ENCODE measurements at regions not wholly inside any gene's neighbourhood (a gene's known extent, or its start where the extent isn't known, plus 50 kb on each side); places are given as distances from the start of the nearest gene placed in this dataset.

GRCh38 chr10:123299598-123299997, 145.4 kb downstream of the BUB3 start:
- no peak for TF ChIP-seq CTCF (IDR thresholded peaks at IDR 0.05)
- TF ChIP-seq POLR2A (IDR thresholded peaks at IDR 0.05) = no peak

Measured in esophagus squamous epithelium (tissue), 4 donors.